A549 (cell line): ENCODE measurements at regions not wholly inside any gene's neighbourhood (a gene's known extent, or its start where the extent isn't known, plus 50 kb on each side); places are given as distances from the start of the nearest gene placed in this dataset.
A peak's percentile ranks its signal among the peaks of the same experiment; 100 is the strongest.

Experiments
- ATAC-seq, 2 experiments: fragments of 200-7000 bp in 1 of 2; fragments of >200 bp in 1 of 2; cut with Nextera tagmentation in 1 of 2; cut with Tn5 transposase in 1 of 2; 3 replicates each; pipeline versions ENCODE4 v1.8.0 to v1.9.1; 2018 to 2020; ENCODE audit warnings: mild to moderate bottlenecking in 1 of 2, moderate library complexity in 1 of 2
- CTCF ChIA-PET: fragments of 300-600 bp; sonication (Branson Sonifier 250); formaldehyde crosslinking; extraction: SDS; loops from one replicate; lab custom pipeline; 2021; ENCODE audit warnings: antibody characterized with exemption, inconsistent platforms; lab: Yijun Ruan, JAX
- POLR2A ChIA-PET: fragments of 350-600 bp; formaldehyde crosslinking; extraction: SDS; loops from one replicate; lab custom pipeline; 2021; ENCODE audit warnings: antibody characterized with exemption, inconsistent platforms; lab: Yijun Ruan, JAX
- DNase-seq, 2 experiments: peaks; one replicate each; pipeline versions ENCODE4 v3.0.0 to v3.0.0-alpha.2; 2011 to 2016; ENCODE audit warnings: low read depth in 1 of 2, low spot score in 1 of 2
- FAIRE-seq: peaks from 2 replicates; lab custom pipeline; 2011; peaks lifted over from hg19 to GRCh38; lab: Jason Lieb, UNC
- H3K27ac ChIP-seq, 2 experiments: fragments of >200 bp; sonication (Bioruptor Twin); formaldehyde crosslinking; 3 replicates each; pipeline ENCODE4 v1.5.1; 2016 to 2017
- H3K4me1 ChIP-seq: fragments of >200 bp; sonication (Bioruptor Twin); formaldehyde crosslinking; 3 replicates; pipeline ENCODE4 v1.6.1; 2016
- H3K4me2 ChIP-seq: fragments of >200 bp; sonication (Bioruptor Twin); formaldehyde crosslinking; 3 replicates; pipeline ENCODE4 v1.6.1; 2016
- H3K4me3 ChIP-seq: fragments of >200 bp; sonication (Bioruptor Twin); formaldehyde crosslinking; 3 replicates; pipeline ENCODE4 v1.5.1; 2016
- H3K9me3 ChIP-seq: fragments of >200 bp; sonication (Bioruptor Twin); formaldehyde crosslinking; 3 replicates; pipeline ENCODE4 v1.6.1; 2016
- BHLHE40 ChIP-seq: IDR thresholded peaks from 2 replicates; pipeline ENCODE4 v1.6.1; 2012; ENCODE audit warnings: low read depth, low read length, inconsistent platforms
- CBX2 ChIP-seq: fragments of 200-600 bp; sonication (generic); IDR thresholded peaks from 2 replicates; pipeline ENCODE4 v1.6.1; 2016; ENCODE audit warnings: low read depth, mild to moderate bottlenecking, borderline replicate concordance
- CBX8 ChIP-seq: fragments of 200-600 bp; sonication (generic); IDR thresholded peaks from 2 replicates; pipeline ENCODE4 v1.6.1; 2016
- CEBPB ChIP-seq, 2 experiments: fragments of >200 bp in 1 of 2; sonication (Bioruptor Twin) in 1 of 2; formaldehyde crosslinking in 1 of 2; IDR thresholded peaks; 2 replicates each; pipeline ENCODE4 v1.6.1; 2012 to 2016
- EHMT2 ChIP-seq: fragments of 200-600 bp; sonication (generic); IDR thresholded peaks from 2 replicates; pipeline ENCODE4 v1.6.1; 2016; ENCODE audit warnings: antibody characterized with exemption, low read depth, mild to moderate bottlenecking, moderate library complexity
- FOSL2 ChIP-seq, 2 experiments: fragments of 450-650 bp in 1 of 2; fragments of >200 bp in 1 of 2; sonication (Bioruptor Twin) in 1 of 2; formaldehyde crosslinking; IDR thresholded peaks; 2 replicates each; pipeline versions ENCODE4 v1.5.0 to v1.6.1; 2016 to 2020; ENCODE audit warnings: mild to moderate bottlenecking in 1 of 2, moderate library complexity in 1 of 2
- FOXS1 ChIP-seq: fragments of 250-450 bp; sonication (Bioruptor Pico); IDR thresholded peaks from 2 replicates; pipeline ENCODE4 v1.5.0; 2020; ENCODE audit warnings: mild to moderate bottlenecking, moderate library complexity
- JUNB ChIP-seq: fragments of >200 bp; sonication (Bioruptor Twin); formaldehyde crosslinking; IDR thresholded peaks from 2 replicates; pipeline ENCODE4 v1.6.1; 2016
- KDM1A ChIP-seq: fragments of 200-600 bp; sonication (generic); IDR thresholded peaks from 2 replicates; pipeline ENCODE4 v1.6.1; 2016; ENCODE audit warnings: low read depth, mild to moderate bottlenecking
- KDM5A ChIP-seq: fragments of 200-600 bp; sonication (generic); IDR thresholded peaks from 2 replicates; pipeline ENCODE4 v1.6.1; 2016; ENCODE audit warnings: antibody characterized with exemption, mild to moderate bottlenecking
- MAZ ChIP-seq: fragments of 150-350 bp; IDR thresholded peaks from 2 replicates; pipeline ENCODE4 v1.6.1; 2014; ENCODE audit warnings: antibody characterized with exemption, low read depth, low read length, borderline replicate concordance
- MYC ChIP-seq: IDR thresholded peaks from 2 replicates; pipeline ENCODE4 v1.6.1; 2012; ENCODE audit warnings: mild to moderate bottlenecking, inconsistent platforms, low read length, improper control_type of control experiment, borderline replicate concordance
- NPAS2 ChIP-seq: fragments of 250-450 bp; sonication (Bioruptor Pico); IDR thresholded peaks from 2 replicates; pipeline ENCODE4 v1.8.0; 2022; ENCODE audit warnings: mild to moderate bottlenecking, moderate library complexity, borderline replicate concordance
- PHF8 ChIP-seq: fragments of 200-600 bp; sonication (generic); IDR thresholded peaks from 2 replicates; pipeline ENCODE4 v1.6.1; 2016; ENCODE audit warnings: low read depth, mild to moderate bottlenecking, antibody characterized with exemption, moderate library complexity, borderline replicate concordance
- POLR2A ChIP-seq: IDR thresholded peaks from 2 replicates; pipeline ENCODE4 v1.6.1; 2012; ENCODE audit warnings: mild to moderate bottlenecking, low read length
- RCOR1 ChIP-seq: fragments of 150-350 bp; IDR thresholded peaks from 2 replicates; pipeline ENCODE4 v1.6.1; 2014; ENCODE audit warnings: antibody characterized with exemption, low read length, low read depth
- SMC3 ChIP-seq: fragments of >200 bp; sonication (Bioruptor Twin); formaldehyde crosslinking; IDR thresholded peaks from 3 replicates; pipeline ENCODE4 v1.6.1; 2018; ENCODE audit warnings: inconsistent platforms
- TP53 ChIP-seq: fragments of 250-450 bp; sonication (Bioruptor Pico); IDR thresholded peaks from 2 replicates; pipeline ENCODE4 v1.5.0; 2021; ENCODE audit warnings: mild to moderate bottlenecking, moderate library complexity
- ZNF302 ChIP-seq: fragments of 250-450 bp; sonication (Bioruptor Pico); IDR thresholded peaks from 2 replicates; pipeline ENCODE4 v1.9.0; 2021; ENCODE audit warnings: inconsistent platforms, mild to moderate bottlenecking, moderate library complexity
- WGBS: methylation state at CpG from one replicate; pipeline ENCODE4 v1.1.6; 2017; ENCODE audit errors: missing lambda C conversion rate; 5-methylcytosine and 5-hydroxymethylcytosine counted together
- TF ChIP-seq, protein P1 (sequence below): fragments of >200 bp; sonication (Bioruptor Twin); formaldehyde crosslinking; IDR thresholded peaks from 2 replicates; pipeline ENCODE4 v1.6.1; 2016
- TF ChIP-seq, protein P2 (sequence below): fragments of 250-450 bp; sonication (Bioruptor Pico); IDR thresholded peaks from 2 replicates; pipeline ENCODE4 v1.5.0; 2021; ENCODE audit warnings: mild to moderate bottlenecking, moderate library complexity, borderline replicate concordance

DNA sequence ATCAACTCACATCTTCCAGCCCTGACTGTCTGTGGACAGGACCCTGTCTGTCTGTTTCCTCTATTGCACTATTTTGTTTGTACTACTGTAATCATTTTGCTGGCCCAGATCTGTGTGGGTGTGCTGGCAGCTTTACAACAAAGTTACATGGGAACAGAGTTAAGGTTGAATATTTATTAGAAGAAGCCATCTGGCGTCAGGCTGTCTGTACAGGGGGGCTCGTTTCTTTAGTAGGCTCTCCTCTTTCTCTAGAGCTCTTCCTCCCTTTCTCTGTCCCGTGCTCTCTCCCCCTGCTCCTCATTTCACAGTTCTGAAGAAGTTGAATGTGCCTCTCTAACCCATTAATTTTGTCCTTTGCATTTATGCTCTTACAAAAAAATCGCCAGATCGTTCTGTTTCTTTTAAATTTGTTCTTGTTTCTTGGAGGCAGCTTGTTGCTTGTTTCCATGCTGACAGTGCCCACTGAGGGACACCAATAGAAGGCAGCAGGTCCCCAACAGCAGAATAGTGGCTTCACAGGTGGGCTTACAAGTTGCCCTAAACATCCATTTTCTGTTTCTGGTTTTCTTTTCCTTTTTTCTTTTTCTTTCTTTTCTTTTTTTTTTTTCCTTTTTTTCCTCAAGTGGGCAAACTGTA is 315.2 kb upstream of the ZEB2 start:
- FAIRE-seq (no peak), ATAC-seq (peak; percentile 80 to 91; a peak in 5 of 6 replicates), DNase-seq (peak in 1 of 2 experiments; percentile 37)
- CTCF ChIA-PET = no interaction called here
- 2% methylated on average over 5 of the region's 5 CpGs for WGBS
- peaks cover 35% of the 10 kb centered on the region for H3K4me1 ChIP-seq
- no peak for TF ChIP-seq BHLHE40
- H3K9me3 ChIP-seq = no peaks in the 10 kb centered on the region
- H3K4me3 ChIP-seq = peak overlapping the region; percentile 24; the same call in 1 of the 3 replicates
- H3K27ac ChIP-seq = peak overlapping the region; percentile 78 to 79
- POLR2A ChIA-PET = no interaction called here
- H3K4me2 ChIP-seq = peak overlapping the region; percentile 91

DNA sequence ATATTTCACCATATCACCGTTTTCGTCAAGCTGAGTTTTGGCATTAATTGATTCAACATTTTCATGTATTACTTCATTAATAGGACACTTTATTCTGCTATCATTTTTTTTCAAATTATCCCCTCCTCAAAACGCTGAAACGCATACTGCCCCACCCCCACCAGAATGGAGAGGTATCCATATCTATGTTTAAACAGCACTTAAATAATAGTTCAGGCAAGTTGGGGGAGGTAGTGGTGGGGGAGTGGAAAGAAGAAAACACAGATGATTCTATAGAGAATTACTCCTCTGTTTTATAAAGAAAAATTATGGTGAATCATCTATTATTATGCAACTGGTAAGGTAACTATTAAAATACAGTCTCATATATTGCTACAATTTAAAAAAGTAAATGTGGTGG is 314.4 kb upstream of the ZEB2 start:
- Histone ChIP-seq H3K4me2 (peak overlapping the region; percentile 91), H3K4me3 (no peak overlapping the region), H3K9me3 (no peaks in the 10 kb centered on the region), H3K4me1 (peaks cover 35% of the 10 kb centered on the region), H3K27ac (peak overlapping the region; percentile 78 to 79; a peak in 5 of 6 replicates)
- DNase-seq (no peak), FAIRE-seq (no peak), ATAC-seq (no peak)
- ChIA-PET POLR2A (no interaction called here), CTCF (no interaction called here)
- WGBS = 48% methylated on average over 4 of the region's 4 CpGs
- TF ChIP-seq CEBPB (IDR thresholded peaks at IDR 0.05) = 0 out of 4 replicates have a peak, but pooled peaks of 1 of the 2 experiments have one; percentile 25
- no peak for TF ChIP-seq PHF8
- TF ChIP-seq FOSL2 (IDR thresholded peaks at IDR 0.05) = peak; percentile 27; the same call in 1 of the 2 replicates
- TF ChIP-seq FOSL2 (CRISPR knock-in tag; IDR thresholded peaks at IDR 0.05) = no peak

DNA sequence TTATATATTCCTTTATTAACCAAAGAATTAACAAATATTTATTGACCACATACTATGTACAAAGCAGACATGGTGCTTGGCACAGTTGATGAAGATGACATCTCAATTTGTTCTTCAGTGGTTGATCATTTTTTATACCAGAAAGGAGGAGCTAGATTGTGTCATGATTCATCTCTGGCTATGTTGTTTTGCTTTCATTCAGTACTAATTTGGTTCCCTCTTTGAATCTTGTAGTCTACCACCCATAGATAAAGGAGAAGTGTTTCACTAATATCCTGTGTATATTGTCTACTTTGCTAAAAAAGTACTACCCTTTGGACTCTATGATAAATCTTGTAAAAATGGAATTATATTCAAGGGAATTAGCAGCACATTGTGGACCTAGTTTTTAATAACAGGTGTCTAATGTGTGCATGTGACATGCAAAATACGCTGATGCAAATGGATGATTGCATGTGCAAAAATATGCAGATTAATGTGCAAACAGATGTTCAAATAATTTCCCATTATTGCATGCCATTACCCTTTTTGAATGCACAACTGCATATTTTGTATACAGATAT is 313.2 kb upstream of the ZEB2 start:
- H3K9me3 ChIP-seq = no peaks in the 10 kb centered on the region
- FAIRE-seq = no peak
- no peak overlapping the region for H3K27ac ChIP-seq
- ChIA-PET POLR2A (no interaction called here), CTCF (interaction anchor here (0.7 kb wide), 1 partner anchor 110 kb away, joined by 3 read pairs; no protein-coding TSS in a partner anchor)
- H3K4me1 ChIP-seq = peaks cover 35% of the 10 kb centered on the region
- no peak overlapping the region for H3K4me3 ChIP-seq
- no peak for ATAC-seq
- no peak for DNase-seq
- 95% methylated on average over 1 of the region's 1 CpG for WGBS
- no peak for TF ChIP-seq KDM1A
- no peak for TF ChIP-seq ZNF302
- no peak for TF ChIP-seq FOXS1 (CRISPR knock-in tag)
- no peak for TF ChIP-seq RCOR1
- TF ChIP-seq SMC3 = no peak
- no peak for TF ChIP-seq POLR2A
- no peak overlapping the region for H3K4me2 ChIP-seq

DNA sequence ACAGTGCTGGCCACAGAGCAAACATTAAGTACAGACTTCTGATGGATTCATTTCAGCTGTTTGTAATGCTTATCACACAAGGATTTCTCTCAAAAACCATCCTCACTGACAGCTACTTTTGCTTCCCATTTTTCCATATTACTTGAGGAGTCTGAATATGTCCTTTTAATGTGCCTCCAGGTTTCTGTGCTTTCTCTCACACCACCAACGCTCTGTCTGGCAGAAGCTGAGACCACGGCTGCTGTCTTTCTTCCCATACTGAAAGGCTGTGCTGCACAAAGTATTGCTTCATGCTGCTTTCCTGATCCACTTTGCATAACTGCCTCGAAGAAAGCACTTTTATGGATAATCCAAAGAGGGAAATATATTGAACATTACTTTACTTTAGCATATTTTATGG is 312.1 kb upstream of the ZEB2 start:
- ChIA-PET CTCF (no interaction called here), POLR2A (no interaction called here)
- H3K4me2 ChIP-seq = no peak overlapping the region
- no peak for ATAC-seq
- H3K9me3 ChIP-seq = no peaks in the 10 kb centered on the region
- H3K27ac ChIP-seq = no peak overlapping the region
- TF ChIP-seq CBX2 (no peak), TP53 (no peak), CBX8 (no peak), NPAS2 (CRISPR knock-in tag) (no peak), KDM5A (no peak), MAZ (no peak), EHMT2 (no peak), MYC (no peak), JUNB (no peak)
- TF ChIP-seq, protein P1, sequence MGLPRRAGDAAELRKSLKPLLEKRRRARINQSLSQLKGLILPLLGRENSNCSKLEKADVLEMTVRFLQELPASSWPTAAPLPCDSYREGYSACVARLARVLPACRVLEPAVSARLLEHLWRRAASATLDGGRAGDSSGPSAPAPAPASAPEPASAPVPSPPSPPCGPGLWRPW = no peak
- TF ChIP-seq, protein P2, sequence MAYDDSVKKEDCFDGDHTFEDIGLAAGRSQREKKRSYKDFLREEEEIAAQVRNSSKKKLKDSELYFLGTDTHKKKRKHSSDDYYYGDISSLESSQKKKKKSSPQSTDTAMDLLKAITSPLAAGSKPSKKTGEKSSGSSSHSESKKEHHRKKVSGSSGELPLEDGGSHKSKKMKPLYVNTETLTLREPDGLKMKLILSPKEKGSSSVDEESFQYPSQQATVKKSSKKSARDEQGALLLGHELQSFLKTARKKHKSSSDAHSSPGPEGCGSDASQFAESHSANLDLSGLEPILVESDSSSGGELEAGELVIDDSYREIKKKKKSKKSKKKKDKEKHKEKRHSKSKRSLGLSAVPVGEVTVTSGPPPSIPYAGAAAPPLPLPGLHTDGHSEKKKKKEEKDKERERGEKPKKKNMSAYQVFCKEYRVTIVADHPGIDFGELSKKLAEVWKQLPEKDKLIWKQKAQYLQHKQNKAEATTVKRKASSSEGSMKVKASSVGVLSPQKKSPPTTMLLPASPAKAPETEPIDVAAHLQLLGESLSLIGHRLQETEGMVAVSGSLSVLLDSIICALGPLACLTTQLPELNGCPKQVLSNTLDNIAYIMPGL (CRISPR knock-in tag) = no peak
- no peak for FAIRE-seq
- no peak overlapping the region for H3K4me3 ChIP-seq
- peaks cover 32% of the 10 kb centered on the region for H3K4me1 ChIP-seq
- WGBS = 70% methylated on average over 3 of the region's 3 CpGs
- DNase-seq = no peak
